ENCODE measurements at regions not wholly inside any gene's neighbourhood (a gene's known extent, or its start where the extent isn't known, plus 50 kb on each side); places are given as distances from the start of the nearest gene placed in this dataset.

DNA sequence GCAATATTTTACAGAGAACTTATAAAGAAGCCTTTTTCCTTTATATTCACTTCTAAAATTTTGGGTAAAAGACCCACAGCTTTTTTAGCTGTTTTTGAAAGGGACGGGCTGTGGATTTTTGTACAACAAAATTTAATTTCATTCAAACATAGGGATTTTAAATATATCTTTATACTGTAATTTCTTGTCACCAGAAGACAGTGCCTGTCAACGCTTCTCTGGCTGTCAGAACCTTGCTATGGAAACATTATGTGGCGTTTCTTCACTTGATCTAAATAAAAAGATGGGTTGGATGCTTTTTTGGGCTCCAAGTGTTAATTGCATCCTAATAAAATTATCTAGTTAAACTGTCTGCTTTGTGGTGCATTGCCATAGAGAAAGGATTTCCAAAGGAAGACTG is 635.6 kb upstream of the ALCAM start:
- DNase-seq: no peak

- DNase-seq: no peak
These were observed 632.1 kb upstream of the ALCAM start for GRCh38 chr3:104734627-104735026.

- no peak for DNase-seq
These were observed 631.0 kb upstream of the ALCAM start for GRCh38 chr3:104735691-104736090.

- no peak for DNase-seq
These were observed 628.4 kb upstream of the ALCAM start for GRCh38 chr3:104738271-104738670.

DNA sequence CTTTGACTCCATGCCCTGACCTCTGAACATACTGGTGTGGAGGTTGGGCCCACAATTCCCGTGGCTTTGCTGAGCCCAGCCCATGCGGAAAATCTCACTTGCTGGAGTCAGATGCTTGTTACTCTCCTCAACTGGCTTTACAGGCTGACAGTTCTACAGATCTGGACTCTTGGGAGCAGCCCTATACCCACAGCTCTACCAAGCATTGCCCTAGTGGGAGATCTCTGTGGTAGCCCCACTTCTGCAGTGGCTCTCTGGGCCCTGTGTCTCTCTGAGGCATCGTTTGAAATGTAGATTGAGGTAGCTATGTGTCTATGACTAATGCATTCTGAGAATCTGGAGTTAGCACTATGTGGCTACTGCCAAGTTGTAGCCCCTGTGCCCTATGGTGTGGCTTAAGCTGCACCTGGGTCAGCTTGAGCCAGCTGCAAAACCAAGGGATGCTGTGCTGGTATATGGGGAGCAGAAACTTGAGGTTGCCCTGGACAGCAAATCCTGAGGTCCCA is 625.8 kb upstream of the ALCAM start:
- DNase-seq: no peak

DNA sequence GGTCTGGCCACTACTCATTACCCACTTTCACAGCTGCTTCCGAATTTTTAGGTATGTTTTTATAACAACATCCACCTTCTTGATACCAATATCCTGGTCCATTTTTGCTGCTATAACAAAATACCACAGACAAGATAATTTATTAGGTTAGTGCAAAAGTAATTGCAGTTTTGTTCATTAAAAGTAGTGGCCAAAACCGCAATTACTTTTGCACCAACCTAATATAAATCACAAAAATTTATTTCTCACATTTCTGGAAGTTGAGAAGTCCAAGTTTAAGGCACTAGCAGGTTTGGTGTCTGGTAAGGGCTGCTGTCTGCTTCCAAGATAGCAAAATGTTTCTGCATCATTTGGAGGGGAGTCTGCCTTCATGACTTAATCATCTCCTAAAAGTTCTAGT is 624.7 kb upstream of the ALCAM start:
- no peak for DNase-seq

GRCh38 chr3:104745313-104745712 is 621.4 kb upstream of the ALCAM start:
- no peak for DNase-seq

- no peak for DNase-seq
These were observed 620.7 kb upstream of the ALCAM start for GRCh38 chr3:104746056-104746455.

DNA sequence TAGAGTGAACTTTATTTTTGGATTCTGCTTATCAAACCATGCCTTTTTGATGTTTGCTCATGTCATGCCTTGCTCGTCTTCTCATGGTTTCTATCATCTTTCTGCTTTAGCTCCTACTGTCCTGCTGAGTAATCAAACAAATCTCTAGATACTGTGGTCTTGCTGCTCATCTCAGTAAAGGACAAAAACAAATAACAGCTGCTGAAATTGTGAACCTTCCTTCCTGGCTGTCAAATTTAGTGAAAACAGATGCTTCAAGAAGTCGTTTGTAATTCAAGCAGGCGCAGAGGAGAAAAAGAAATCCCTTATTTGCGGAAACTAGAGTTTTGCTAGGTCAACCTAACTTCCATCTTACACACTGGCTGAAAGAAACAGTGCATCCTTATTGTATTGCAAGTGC is 616.1 kb upstream of the ALCAM start:
- no peak for DNase-seq

GRCh38 chr3:104755791-104756190 is 610.9 kb upstream of the ALCAM start:
- DNase-seq: no peak

DNA sequence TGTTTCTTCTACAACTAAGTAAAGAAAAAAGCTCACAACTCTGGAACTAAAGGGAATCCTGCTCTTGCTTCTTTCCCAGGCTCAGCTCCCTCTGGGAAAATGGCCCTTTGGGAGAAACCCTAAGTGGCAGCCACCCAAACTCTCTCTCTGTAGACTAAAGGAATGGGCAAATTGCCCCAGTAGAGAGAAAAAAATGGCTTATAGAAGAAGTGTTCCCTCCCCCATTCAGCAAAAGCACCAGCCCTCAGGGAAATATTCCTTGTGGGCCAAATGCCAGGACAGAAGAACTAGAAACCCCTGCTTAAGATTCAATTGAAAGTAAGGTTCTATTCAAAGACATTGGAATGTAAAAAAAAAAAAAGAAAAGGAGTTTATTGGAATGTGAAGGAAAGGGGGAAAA is 603.7 kb upstream of the ALCAM start:
- no peak for DNase-seq

GRCh38 chr3:104764496-104764895 is 602.2 kb upstream of the ALCAM start:
- no peak for DNase-seq

GRCh38 chr3:104768886-104769285 is 597.8 kb upstream of the ALCAM start:
- no peak for DNase-seq

GRCh38 chr3:104779324-104779723 is 587.4 kb upstream of the ALCAM start:
- DNase-seq: no peak

DNA sequence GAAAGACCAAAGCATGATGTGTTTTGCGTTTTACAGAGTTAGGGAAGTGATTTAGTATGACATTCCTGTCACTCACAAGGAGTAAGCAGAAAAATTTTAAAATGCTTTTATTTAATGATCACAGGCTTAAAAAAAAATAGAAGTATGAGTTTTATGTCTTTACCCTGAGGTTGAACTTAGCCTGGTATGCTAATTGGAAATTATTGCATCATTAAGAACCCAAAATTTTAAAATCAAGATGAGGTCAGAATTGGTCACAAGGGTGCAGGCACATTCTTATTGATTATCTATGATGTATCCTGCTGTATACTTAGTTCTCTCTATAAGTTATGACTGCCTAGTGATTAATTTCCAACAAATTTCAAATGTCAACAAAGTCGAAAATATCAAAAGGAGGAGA is 585.6 kb upstream of the ALCAM start:
- no peak for DNase-seq

GRCh38 chr3:104785947-104786346 is 580.8 kb upstream of the ALCAM start:
- no peak for DNase-seq

- no peak for DNase-seq
These were observed 579.4 kb upstream of the ALCAM start for GRCh38 chr3:104787306-104787705.

DNA sequence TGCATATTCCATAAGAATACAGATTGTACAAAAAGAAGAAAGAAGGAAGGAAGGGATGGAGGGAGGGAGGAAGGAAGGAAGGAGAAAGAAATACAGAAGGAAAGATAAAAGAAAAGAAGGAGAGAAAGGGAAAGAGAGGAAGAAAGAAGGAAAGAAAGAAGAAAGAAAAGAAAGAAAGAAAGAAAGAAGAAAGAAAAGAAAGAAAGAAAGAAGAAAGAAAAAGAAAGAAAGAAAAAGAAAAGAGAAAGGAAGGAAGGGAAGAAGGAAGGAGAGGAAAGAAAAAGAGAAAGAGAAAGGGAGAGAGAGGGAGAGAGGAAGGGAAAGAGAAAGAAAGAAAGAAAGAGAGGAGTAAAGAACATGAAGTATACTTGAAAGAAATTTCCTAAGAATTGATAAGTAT is 577.9 kb upstream of the ALCAM start:
- no peak for DNase-seq

DNA sequence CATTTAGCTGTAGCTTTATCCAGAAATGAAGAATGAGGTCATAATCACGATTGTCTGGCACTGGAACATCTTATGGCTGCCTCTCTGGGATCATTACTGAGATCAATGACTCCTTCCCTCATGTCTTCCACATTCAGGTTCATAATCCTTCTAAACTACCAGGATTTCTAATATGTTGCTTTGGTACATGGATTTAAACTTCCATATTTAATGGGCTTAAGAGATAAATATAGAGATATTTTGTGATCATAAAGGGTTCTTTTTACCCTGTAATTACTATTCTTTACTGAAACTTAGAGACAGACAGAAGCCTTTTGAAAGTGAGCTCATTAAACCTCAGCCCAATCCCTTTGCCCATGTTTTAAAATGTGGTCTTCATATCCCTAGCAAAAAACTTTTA is 575.4 kb upstream of the ALCAM start:
- no peak for DNase-seq

- DNase-seq: no peak
These were observed 570.2 kb upstream of the ALCAM start for GRCh38 chr3:104796556-104796955.

DNA sequence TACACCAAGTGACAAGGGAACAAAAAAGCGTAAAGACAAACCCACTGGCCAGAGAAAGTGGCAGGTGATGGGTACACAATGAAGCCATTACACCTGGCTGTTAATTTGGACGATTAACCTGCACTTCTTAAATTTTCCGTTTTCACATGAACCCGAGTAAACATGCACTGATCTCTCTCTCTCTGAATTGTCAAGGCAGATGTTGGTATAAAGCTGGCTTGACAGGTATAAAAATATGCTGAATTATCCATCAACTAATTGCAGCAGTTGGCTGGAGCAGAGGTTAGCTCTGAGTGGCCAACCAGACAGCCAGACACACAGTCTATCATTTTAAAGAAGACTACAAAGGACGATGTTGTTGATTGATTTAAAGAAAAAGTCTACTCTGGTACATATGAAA is 561.7 kb upstream of the ALCAM start:
- DNase-seq: no peak

GRCh38 chr3:104805508-104805907 is 561.2 kb upstream of the ALCAM start:
- no peak for DNase-seq

DNA sequence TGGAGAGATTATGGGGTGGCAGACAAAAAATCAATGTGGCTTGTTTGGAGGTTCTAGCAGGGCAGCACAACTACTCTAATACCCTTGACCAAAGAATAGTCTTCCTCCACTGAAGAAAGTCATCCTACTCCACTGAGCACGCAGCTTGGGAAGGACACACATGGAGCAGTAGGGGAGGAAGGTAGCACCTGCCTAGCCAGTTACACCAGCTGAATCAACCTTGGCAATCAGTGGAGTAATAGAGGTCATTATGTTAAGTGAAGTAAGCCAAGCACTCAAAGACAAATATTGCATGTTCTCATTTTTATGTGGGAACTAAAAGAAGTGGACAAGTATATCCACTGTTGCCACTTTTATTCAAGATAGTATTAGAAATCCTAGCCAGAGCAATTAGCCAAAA is 555.8 kb upstream of the ALCAM start:
- DNase-seq: no peak

DNA sequence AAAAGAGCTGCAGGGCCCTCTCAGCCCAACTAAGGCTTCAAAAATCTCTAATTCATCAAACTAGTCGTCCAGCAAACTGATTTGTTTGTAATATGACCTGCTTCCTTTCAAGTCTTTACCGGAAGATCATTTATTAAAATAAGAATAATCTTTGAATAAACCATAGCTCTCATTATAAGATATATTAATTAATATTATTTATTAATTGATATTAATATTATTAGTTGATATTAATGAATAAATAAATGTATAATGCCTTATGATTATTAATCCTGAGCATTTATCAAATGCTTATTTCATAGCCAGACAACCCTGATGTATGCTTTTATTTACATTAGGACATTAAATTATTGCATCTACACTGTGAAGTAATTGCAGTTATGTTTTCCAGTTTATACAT is 550.7 kb upstream of the ALCAM start:
- no peak for DNase-seq

GRCh38 chr3:104816716-104817115 is 550.0 kb upstream of the ALCAM start:
- no peak for DNase-seq

DNA sequence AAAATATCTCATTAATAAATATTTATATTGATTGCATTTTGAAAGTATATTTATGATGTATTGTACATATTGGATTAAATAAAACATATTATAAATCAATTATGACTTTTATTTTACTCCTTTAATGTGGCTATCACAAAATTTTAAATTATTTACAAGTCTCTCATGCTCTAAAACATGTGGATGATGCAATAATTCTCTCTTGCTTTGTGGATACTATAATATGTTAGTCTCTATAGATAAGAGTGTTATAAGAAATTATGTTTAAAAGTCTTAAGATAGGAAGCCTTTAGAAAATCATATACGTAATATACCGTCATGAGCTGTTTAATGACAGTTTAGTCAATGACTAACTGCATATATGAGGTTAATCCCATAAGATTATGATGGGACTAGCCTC is 547.4 kb upstream of the ALCAM start:
- DNase-seq: no peak

Measured in stimulated activated CD4-positive, alpha-beta T cell treated with anti-CD3 and anti-CD28 coated beads, Interleukin-4, amount 100 ng/mL, for 24 hours (primary cell).